MCF 10A (cell line): ENCODE measurements at regions not wholly inside any gene's neighbourhood (a gene's known extent, or its start where the extent isn't known, plus 50 kb on each side); places are given as distances from the start of the nearest gene placed in this dataset.

Experiments used
- BruUV-seq: library from RNA; stranded (reverse); fragments of 400-500 nt; replicated peaks from 2 replicates; lab custom pipeline; 2021; lab: Mats Ljungman, UMichigan
- CTCF ChIA-PET: fragments of 300-600 bp; sonication (Branson Sonifier 250); formaldehyde crosslinking; extraction: SDS; loops from one replicate; lab custom pipeline; 2021; ENCODE audit warnings: antibody characterized with exemption, inconsistent platforms; lab: Yijun Ruan, JAX
- POLR2A ChIA-PET: fragments of 300-600, 350-650 bp; sonication (Branson Sonifier 250); formaldehyde crosslinking; extraction: SDS; loops from one replicate; lab custom pipeline; 2020; ENCODE audit warnings: antibody characterized with exemption, inconsistent platforms; lab: Yijun Ruan, JAX
- DNase-seq: peaks from one replicate; pipeline ENCODE4 v3.0.0-alpha.2; 2018; ENCODE audit not compliant: unreplicated experiment
- H3K27ac Mint-ChIP-seq: one replicate; pipeline ENCODE4 v1.8.0; 2022; ENCODE audit warnings: mild to moderate bottlenecking, low read depth, mixed read lengths; ENCODE audit not compliant: unreplicated experiment
- H3K27me3 Mint-ChIP-seq: one replicate; pipeline ENCODE4 v1.8.0; 2022; ENCODE audit warnings: mixed read lengths; ENCODE audit not compliant: insufficient read depth, unreplicated experiment
- H3K36me3 Mint-ChIP-seq: one replicate; pipeline ENCODE4 v1.8.0; 2022; ENCODE audit warnings: mild to moderate bottlenecking, moderate library complexity, mixed read lengths; ENCODE audit not compliant: insufficient read depth, unreplicated experiment
- H3K4me1 Mint-ChIP-seq: one replicate; pipeline ENCODE4 v1.8.0; 2022; ENCODE audit warnings: mixed read lengths; ENCODE audit not compliant: insufficient read depth, unreplicated experiment
- H3K4me3 Mint-ChIP-seq: one replicate; pipeline ENCODE4 v1.8.0; 2022; ENCODE audit warnings: mild to moderate bottlenecking, moderate library complexity, mixed read lengths; ENCODE audit not compliant: unreplicated experiment
- H3K9me3 Mint-ChIP-seq: one replicate; pipeline ENCODE4 v1.8.0; 2022; ENCODE audit warnings: mixed read lengths; ENCODE audit not compliant: unreplicated experiment
- intact Hi-C: fragments of 100-400 bp; cut with micrococcal nuclease; formaldehyde crosslinking; loops from 2 replicates; pipeline ENCODE4 v1.14.1; 2022
- TF ChIP-seq, protein P1 (sequence below): fragments of 200-600 bp; IDR thresholded peaks from one replicate; pipeline ENCODE4 v1.8.0; 2022; ENCODE audit warnings: antibody characterized with exemption, mild to moderate bottlenecking; ENCODE audit not compliant: unreplicated experiment

DNA sequence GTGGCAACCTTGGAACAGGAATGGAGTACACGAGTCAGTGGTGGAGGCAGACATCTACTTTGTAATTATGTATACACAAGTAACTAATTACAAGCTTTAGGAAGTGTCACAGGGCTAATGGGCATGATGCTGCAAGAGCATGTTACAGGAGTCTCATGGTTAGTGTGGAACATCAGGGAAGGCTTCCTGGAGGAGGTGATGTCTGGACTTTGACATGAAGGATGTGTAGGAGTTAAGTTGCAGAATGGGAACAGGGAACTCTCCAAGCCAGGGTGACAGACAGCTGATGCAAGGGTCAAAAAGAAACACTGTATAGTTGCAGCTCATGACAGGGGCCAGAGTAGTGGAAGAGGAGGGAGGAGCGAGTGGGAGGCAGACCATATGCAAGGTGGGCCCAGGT, 483.8 kb upstream of the EEF2KMT start:
- H3K9me3 Mint-ChIP-seq, result peaks cover 43% of the 10 kb centered on the region
- ChIA-PET CTCF (no interaction called here), POLR2A (no interaction called here)
- H3K27ac Mint-ChIP-seq, result no peak overlapping the region
- H3K4me3 Mint-ChIP-seq, result no peak overlapping the region
- intact Hi-C loops, result no loop called here
- H3K4me1 Mint-ChIP-seq, result no peaks in the 10 kb centered on the region
- DNase-seq, result no peak
- TF ChIP-seq, protein P1, sequence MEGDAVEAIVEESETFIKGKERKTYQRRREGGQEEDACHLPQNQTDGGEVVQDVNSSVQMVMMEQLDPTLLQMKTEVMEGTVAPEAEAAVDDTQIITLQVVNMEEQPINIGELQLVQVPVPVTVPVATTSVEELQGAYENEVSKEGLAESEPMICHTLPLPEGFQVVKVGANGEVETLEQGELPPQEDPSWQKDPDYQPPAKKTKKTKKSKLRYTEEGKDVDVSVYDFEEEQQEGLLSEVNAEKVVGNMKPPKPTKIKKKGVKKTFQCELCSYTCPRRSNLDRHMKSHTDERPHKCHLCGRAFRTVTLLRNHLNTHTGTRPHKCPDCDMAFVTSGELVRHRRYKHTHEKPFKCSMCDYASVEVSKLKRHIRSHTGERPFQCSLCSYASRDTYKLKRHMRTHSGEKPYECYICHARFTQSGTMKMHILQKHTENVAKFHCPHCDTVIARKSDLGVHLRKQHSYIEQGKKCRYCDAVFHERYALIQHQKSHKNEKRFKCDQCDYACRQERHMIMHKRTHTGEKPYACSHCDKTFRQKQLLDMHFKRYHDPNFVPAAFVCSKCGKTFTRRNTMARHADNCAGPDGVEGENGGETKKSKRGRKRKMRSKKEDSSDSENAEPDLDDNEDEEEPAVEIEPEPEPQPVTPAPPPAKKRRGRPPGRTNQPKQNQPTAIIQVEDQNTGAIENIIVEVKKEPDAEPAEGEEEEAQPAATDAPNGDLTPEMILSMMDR, result no peak
- H3K27me3 Mint-ChIP-seq, result no peaks in the 10 kb centered on the region
- no peaks in the 10 kb centered on the region for H3K36me3 Mint-ChIP-seq
- no TSS peak for BruUV-seq

DNA sequence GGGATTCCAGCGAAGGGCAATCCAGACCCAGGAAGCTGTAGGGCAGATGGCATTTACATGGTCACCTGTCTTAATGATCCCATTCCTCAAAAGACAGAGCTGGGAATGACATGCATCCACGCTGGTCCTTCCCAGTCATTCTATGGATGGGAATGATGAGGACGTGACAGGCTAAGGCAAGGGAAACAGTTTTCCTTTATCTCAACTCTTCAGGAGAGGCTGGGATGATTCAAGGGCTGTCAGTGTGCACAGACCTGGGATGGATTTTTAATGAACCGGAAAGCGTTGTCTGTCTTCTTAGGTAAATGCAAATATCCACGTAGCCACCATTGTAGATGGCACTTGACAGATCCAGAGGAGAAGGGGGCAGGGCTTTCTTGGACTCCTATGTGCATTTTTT, 483.2 kb upstream of the EEF2KMT start:
- TF ChIP-seq, protein P1, result no peak
- ChIA-PET POLR2A (no interaction called here), CTCF (no interaction called here)
- intact Hi-C loops, result no loop called here
- Mint-ChIP-seq H3K4me1 (no peaks in the 10 kb centered on the region), H3K36me3 (no peaks in the 10 kb centered on the region), H3K27me3 (no peaks in the 10 kb centered on the region), H3K4me3 (no peak overlapping the region), H3K27ac (no peak overlapping the region), H3K9me3 (peaks cover 43% of the 10 kb centered on the region)
- BruUV-seq, result no TSS peak
- DNase-seq, result no peak

DNA sequence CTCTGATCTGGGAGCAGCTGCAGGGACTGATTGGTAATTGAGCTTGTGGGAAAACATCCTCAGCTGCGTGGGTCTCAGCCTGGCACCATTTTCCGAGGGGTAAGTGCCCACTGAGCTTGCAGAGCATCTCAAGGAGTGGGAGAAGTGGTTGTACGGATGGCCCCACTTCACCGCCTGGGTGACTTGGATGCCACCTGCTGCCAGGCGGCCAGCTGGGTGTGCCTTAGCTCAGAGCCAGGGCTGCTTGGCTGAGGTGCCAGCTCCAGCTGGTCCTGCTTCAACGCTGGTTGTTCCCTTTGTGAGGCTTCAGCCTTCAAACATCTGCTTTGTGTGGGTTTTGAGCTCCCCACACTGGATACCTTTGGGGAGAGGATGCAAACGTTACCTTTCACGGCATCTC, 482.7 kb upstream of the EEF2KMT start:
- no peaks in the 10 kb centered on the region for H3K4me1 Mint-ChIP-seq
- no TSS peak for BruUV-seq
- intact Hi-C loops, result no loop called here
- no peaks in the 10 kb centered on the region for H3K27me3 Mint-ChIP-seq
- CTCF ChIA-PET, result interaction anchor here (0.6 kb wide), 1 partner anchor 800 kb away, joined by 5 read pairs; no protein-coding TSS in a partner anchor
- TF ChIP-seq, protein P1, result no peak
- POLR2A ChIA-PET, result no interaction called here
- no peaks in the 10 kb centered on the region for H3K36me3 Mint-ChIP-seq
- H3K9me3 Mint-ChIP-seq, result peaks cover 42% of the 10 kb centered on the region
- DNase-seq, result no peak
- no peak overlapping the region for H3K4me3 Mint-ChIP-seq
- H3K27ac Mint-ChIP-seq, result no peak overlapping the region

DNA sequence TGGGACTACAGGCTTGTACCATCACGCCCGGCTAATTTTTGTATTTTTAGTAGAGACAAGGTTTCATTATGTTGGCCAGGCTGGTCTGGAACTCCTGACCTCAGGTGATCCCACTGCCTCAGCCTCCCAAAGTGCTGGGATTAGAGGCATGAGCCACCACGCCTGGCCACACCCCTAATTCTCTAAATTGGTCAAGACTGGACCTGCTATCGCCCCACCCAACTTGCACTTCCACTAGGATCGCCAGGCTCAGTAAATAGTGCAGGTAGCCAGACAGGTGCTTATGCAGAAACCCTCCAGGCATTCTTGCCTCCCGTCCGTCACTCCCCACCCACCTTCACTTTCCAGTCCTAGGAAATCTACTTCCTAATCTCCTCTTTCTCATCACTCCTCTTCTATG, 481.4 kb upstream of the EEF2KMT start:
- CTCF ChIA-PET, result no interaction called here
- no peaks in the 10 kb centered on the region for H3K27me3 Mint-ChIP-seq
- H3K9me3 Mint-ChIP-seq, result peaks cover 34% of the 10 kb centered on the region
- H3K4me1 Mint-ChIP-seq, result no peaks in the 10 kb centered on the region
- DNase-seq, result no peak
- no peak overlapping the region for H3K27ac Mint-ChIP-seq
- no peak overlapping the region for H3K4me3 Mint-ChIP-seq
- intact Hi-C loops, result no loop called here
- H3K36me3 Mint-ChIP-seq, result no peaks in the 10 kb centered on the region
- POLR2A ChIA-PET, result no interaction called here
- no TSS peak for BruUV-seq
- TF ChIP-seq, protein P1, result no peak
